ENCODE measurements at regions not wholly inside any gene's neighbourhood (a gene's known extent, or its start where the extent isn't known, plus 50 kb on each side); places are given as distances from the start of the nearest gene placed in this dataset.

DNA sequence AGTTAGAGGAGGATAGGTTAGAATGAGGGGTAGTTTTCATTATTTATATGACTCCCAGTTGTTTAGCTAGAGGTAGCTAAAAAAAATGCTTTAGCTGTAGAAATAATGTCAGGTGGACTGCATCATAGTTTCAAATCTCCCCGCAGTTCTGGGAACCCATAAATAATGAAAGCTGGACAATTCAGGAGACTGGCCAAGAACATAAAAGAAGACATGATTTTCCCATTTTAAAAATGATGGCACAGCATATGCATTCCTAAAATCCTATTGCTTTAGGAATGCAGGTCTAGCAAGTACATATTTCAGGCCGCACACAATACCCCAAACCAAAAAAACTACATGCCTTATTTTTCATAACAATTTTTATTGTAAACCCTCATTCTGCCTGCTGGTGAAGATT lies 143.3 kb downstream of the CTH start:
- no peak for TF ChIP-seq EZH2phosphoT487 (IDR thresholded peaks at IDR 0.05; ENCODE audit: borderline replicate concordance)
- TF ChIP-seq, protein P1, sequence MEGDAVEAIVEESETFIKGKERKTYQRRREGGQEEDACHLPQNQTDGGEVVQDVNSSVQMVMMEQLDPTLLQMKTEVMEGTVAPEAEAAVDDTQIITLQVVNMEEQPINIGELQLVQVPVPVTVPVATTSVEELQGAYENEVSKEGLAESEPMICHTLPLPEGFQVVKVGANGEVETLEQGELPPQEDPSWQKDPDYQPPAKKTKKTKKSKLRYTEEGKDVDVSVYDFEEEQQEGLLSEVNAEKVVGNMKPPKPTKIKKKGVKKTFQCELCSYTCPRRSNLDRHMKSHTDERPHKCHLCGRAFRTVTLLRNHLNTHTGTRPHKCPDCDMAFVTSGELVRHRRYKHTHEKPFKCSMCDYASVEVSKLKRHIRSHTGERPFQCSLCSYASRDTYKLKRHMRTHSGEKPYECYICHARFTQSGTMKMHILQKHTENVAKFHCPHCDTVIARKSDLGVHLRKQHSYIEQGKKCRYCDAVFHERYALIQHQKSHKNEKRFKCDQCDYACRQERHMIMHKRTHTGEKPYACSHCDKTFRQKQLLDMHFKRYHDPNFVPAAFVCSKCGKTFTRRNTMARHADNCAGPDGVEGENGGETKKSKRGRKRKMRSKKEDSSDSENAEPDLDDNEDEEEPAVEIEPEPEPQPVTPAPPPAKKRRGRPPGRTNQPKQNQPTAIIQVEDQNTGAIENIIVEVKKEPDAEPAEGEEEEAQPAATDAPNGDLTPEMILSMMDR (conservative IDR thresholded peaks at IDR 0.05; ENCODE audit: low read length), result no peak
